ENCODE measurements at regions not wholly inside any gene's neighbourhood (a gene's known extent, or its start where the extent isn't known, plus 50 kb on each side); places are given as distances from the start of the nearest gene placed in this dataset.

DNA sequence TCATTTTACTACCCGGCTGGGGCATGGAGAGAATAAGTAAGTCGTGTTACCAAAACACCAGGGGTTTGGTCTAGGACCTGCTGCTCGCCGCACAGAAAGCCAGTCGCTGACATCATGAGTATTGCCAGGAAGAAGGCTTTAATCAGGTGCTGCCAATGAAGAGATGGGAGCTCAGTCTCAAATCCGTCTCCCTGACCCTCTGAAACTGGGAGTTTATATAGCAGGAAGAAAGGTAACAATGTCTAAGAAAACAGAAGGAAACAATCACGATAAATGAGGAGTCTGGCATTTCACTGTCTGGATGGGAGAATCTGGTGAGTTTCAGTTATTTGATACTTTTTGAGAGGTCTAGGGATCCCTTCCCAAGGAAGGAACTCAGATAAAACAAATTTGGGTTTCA is 437.9 kb upstream of the JARID2 start:
- TF ChIP-seq, protein P1, sequence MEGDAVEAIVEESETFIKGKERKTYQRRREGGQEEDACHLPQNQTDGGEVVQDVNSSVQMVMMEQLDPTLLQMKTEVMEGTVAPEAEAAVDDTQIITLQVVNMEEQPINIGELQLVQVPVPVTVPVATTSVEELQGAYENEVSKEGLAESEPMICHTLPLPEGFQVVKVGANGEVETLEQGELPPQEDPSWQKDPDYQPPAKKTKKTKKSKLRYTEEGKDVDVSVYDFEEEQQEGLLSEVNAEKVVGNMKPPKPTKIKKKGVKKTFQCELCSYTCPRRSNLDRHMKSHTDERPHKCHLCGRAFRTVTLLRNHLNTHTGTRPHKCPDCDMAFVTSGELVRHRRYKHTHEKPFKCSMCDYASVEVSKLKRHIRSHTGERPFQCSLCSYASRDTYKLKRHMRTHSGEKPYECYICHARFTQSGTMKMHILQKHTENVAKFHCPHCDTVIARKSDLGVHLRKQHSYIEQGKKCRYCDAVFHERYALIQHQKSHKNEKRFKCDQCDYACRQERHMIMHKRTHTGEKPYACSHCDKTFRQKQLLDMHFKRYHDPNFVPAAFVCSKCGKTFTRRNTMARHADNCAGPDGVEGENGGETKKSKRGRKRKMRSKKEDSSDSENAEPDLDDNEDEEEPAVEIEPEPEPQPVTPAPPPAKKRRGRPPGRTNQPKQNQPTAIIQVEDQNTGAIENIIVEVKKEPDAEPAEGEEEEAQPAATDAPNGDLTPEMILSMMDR (IDR thresholded peaks at IDR 0.05): no peak
- TF ChIP-seq POLR2AphosphoS5 (IDR thresholded peaks at IDR 0.05): no peak
